GM23248 (cell line): ENCODE measurements at regions not wholly inside any gene's neighbourhood (a gene's known extent, or its start where the extent isn't known, plus 50 kb on each side); places are given as distances from the start of the nearest gene placed in this dataset.

Experiments
- EZH2 ChIP-seq: fragments of 200-600 bp; sonication (generic); IDR thresholded peaks from 2 replicates; pipeline ENCODE4 v1.6.1; 2018; ENCODE audit warnings: antibody characterized with exemption, mild to moderate bottlenecking; ENCODE audit not compliant: insufficient read depth, poor library complexity, severe bottlenecking
- EZH2phosphoT487 ChIP-seq: fragments of 200-600 bp; sonication (generic); IDR thresholded peaks from 2 replicates; pipeline ENCODE4 v1.6.1; 2018; ENCODE audit warnings: antibody characterized with exemption, moderate library complexity, mild to moderate bottlenecking, low read depth; ENCODE audit not compliant: insufficient read depth

DNA sequence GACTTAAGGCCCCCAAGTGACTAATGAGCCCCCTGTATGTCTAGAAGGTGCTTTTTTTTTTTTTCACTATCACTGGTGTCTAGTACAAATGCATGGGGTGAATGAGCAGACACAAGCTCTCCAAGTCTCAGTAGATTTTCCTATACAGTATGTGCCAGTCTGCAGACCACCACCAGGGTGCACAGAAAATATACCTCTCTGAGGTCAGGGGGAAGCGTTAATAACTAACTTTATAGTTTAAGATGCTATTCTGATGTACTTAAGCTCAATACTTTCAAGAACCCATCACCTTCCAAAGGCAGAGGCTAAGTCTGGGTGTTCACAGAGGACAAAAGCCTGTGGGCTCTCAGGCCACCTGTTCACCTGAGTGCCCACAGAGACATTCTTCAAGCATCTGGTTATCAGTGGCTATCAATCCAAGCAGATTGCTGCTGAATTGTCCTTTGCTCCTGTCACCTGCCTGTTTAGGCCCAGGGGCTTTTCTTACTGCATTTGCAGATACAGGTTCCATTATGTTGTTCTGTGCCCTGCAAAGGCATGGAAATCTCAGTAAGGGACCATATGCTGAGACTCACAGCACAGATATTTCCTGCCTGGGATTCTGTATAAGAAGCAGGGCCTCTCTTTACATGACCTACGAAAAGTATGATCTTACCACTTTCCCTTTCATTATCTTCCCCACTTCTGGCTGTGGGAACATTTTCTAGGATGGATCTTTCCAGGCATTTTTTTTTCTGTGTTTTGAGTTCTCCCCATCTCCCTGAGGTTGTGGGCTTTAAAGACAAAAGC lies 534.6 kb downstream of the TNS1 start:
- TF ChIP-seq EZH2, result no peak
- TF ChIP-seq EZH2phosphoT487, result no peak
